NT2/D1 (cell line): ENCODE measurements at regions not wholly inside any gene's neighbourhood (a gene's known extent, or its start where the extent isn't known, plus 50 kb on each side); places are given as distances from the start of the nearest gene placed in this dataset.

ENCODE experiments used
- YY1 ChIP-seq: IDR thresholded peaks from 2 replicates; pipeline ENCODE4 v1.6.1; 2011; ENCODE audit not compliant: insufficient read length, insufficient read depth
- ZNF274 ChIP-seq: IDR thresholded peaks from 2 replicates; pipeline ENCODE4 v1.6.1; 2011; ENCODE audit warnings: mild to moderate bottlenecking, low read depth, low read length

GRCh38 chr11:38038777-38039176 lies 1440.7 kb upstream of the RAG2 start:
- TF ChIP-seq YY1, result no peak
- no peak for TF ChIP-seq ZNF274
